Fibroblast of the aortic adventitia (primary cell): ENCODE measurements at regions not wholly inside any gene's neighbourhood (a gene's known extent, or its start where the extent isn't known, plus 50 kb on each side); places are given as distances from the start of the nearest gene placed in this dataset.

ENCODE experiments used
- DNase-seq: peaks from one replicate; pipeline ENCODE4 v3.0.0-alpha.2; 2010; ENCODE audit warnings: low read depth
- H3K4me3 ChIP-seq: 2 replicates; pipeline ENCODE4 v1.5.1; 2011; ENCODE audit warnings: low read depth, mild to moderate bottlenecking, control low read depth, low read length, moderate library complexity
- CTCF ChIP-seq: IDR thresholded peaks from 2 replicates; pipeline ENCODE4 v1.5.1; 2011; ENCODE audit warnings: mild to moderate bottlenecking, low read length, control low read depth, inconsistent platforms; ENCODE audit not compliant: insufficient read depth

DNA sequence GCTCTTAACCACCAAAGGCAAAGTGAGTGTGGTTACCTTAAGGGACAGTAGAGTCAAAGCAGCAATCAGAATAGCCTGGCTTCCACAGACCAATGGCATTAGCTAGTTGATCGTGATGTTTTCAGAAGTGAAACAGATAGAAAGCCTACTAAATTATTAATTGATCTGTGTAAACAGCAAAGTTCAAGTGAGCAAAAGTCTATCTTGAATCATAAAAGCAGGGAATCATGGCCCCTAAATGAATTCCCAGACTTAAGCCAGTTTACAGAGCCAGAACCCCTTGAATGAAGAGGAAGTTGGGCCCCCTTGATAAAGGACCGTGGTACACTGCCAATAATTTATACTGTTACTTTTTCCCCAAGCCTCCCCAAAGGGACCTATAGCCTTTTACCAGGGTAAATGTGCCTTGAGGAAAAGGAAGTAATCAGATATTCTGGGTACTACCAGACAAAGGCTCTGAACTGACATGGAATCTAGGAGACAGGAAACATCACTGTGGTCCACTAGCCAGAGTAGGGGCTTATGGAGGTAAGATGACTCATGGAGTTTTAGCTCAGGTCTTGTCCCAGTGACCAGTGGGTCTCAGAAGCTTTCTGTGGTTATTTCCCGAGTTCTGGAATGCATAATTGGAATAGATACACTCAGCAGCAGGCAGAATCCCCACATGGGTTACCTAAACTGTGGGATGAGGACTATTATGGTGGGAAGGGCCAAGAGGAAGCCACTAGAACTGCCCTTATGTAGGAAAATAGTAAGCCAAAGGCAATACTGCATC, 317.5 kb downstream of the CD83 start:
- H3K4me3 ChIP-seq: no peak overlapping the region
- DNase-seq: no peak
- no peak for TF ChIP-seq CTCF

- no peak for TF ChIP-seq CTCF
These were observed 319.1 kb downstream of the CD83 start for GRCh38 chr6:14436592-14437132.

DNA sequence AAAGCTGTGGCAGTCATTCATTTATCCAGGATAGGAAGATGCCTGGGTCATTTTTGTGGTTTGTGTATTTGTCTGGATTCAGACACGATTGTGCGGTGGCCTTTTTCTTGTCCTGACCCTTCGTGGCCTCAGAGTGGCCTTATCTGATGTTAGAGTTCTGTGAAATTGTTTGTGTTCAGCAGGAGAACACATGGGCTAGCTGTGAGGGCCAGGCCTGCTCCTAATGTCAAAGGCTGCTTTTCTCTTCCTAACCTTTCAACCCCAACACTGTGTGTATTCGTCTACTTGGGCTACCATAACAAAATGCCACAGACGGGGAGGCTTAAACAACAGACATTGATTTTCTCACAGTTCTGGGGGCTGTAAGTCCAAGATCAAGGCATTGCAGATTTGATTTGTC, 321.8 kb downstream of the CD83 start:
- no peak overlapping the region for H3K4me3 ChIP-seq
- no peak for DNase-seq
- TF ChIP-seq CTCF: no peak

More at GRCh38 chr6:14436592-14437132, 319.1 kb downstream of the CD83 start:
- no peak for DNase-seq
- H3K4me3 ChIP-seq: no peak overlapping the region

GRCh38 chr6:14440215-14440910, 322.8 kb downstream of the CD83 start:
- no peak for TF ChIP-seq CTCF
- DNase-seq: no peak
- no peak overlapping the region for H3K4me3 ChIP-seq

DNA sequence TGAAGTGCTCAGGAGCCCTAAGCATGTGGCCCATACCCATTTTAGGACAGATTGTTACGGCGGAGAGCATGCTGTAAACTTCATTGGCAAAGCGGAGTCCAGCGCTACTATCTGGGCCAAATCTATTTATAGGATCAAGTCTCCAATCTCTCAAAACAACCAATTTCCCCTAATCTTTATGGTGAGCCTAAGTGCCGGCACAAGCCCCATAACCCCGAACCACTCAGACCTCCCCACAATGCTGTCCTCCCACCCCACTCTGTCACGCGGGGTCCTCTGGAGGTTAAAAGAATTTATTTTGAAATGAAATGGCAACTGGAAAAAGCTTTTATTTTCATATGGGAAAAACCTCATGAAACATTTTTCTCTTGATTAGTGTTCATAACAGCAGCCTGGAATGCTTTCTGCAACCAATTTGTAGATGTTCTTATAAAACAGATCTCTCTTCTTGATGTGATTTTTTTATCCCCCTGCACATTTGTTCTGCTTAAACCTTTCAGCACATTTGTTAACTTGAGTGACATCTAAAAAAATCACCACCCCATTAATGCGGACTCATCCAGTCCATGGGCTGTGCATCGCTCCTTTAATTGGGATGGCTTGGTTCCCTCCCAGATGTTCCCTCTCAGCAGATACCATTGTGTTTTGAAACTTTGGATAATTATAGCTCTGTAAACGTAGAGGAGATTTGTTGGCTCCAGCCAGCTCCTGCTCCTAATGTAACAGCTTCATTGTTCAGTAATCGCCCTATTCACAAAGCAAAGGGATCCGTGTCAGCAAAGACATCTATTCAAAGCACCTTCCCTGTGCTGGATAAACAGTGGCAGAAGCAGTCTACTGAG, 323.6 kb downstream of the CD83 start:
- no peak for TF ChIP-seq CTCF
- DNase-seq: peak; percentile 84
- no peak overlapping the region for H3K4me3 ChIP-seq

DNA sequence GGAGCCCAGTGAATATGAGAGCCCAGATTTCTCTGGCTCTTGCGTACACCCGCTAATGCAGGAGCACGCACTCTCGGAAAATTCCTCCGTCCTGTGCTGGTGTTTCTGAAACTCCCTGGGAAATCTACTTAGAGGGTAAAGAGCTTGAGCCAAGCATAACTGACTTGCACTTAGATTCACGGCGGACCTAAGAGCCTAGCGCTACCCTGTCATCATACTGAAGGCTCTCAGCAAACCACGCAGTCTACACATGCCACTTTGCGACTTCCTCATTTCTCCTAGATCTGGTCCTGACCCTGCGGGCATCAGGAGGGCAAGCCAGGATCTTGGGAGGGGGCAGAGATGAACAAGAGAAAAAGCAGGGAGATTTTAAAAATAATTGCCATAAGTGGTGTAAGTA, 324.7 kb downstream of the CD83 start:
- no peak for TF ChIP-seq CTCF
- no peak for DNase-seq
- H3K4me3 ChIP-seq: no peak overlapping the region
